ENCODE measurements at regions not wholly inside any gene's neighbourhood (a gene's known extent, or its start where the extent isn't known, plus 50 kb on each side); places are given as distances from the start of the nearest gene placed in this dataset.

DNA sequence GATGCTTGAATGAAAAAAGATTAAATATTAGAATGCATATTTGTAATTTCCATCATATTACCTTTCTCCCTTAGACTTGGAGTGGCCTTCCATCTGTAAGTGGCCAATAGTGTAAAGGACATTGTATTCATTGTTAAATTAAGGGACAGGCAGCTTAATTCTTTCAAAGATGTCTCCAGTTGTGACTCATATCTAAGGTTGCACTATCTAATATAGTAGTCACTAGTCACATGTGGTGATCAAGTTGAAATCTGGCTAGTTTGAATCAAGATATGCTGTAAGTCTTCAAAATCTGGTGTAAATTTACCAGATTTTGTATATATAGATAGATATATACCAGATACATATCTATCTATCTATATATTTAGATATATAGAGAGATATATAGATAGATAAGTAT, 52.4 kb upstream of the AGPS start:
- DNase-seq: no peak
- Histone ChIP-seq H3K4me3 (no peak overlapping the region), H3K27ac (replicated peaks) (no peak overlapping the region), H3K4me1 (no peaks in the 10 kb centered on the region), H3K36me3 (peaks cover 11% of the 10 kb centered on the region), H3K27me3 (ENCODE audit: low read depth) (no peaks in the 10 kb centered on the region), H3K9me3 (replicated peaks) (no peaks in the 10 kb centered on the region)
- TF ChIP-seq, protein P1, sequence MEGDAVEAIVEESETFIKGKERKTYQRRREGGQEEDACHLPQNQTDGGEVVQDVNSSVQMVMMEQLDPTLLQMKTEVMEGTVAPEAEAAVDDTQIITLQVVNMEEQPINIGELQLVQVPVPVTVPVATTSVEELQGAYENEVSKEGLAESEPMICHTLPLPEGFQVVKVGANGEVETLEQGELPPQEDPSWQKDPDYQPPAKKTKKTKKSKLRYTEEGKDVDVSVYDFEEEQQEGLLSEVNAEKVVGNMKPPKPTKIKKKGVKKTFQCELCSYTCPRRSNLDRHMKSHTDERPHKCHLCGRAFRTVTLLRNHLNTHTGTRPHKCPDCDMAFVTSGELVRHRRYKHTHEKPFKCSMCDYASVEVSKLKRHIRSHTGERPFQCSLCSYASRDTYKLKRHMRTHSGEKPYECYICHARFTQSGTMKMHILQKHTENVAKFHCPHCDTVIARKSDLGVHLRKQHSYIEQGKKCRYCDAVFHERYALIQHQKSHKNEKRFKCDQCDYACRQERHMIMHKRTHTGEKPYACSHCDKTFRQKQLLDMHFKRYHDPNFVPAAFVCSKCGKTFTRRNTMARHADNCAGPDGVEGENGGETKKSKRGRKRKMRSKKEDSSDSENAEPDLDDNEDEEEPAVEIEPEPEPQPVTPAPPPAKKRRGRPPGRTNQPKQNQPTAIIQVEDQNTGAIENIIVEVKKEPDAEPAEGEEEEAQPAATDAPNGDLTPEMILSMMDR (IDR thresholded peaks at IDR 0.05; ENCODE audit: borderline replicate concordance): no peak
- intact Hi-C loops (cut with micrococcal nuclease): no loop called here

DNA sequence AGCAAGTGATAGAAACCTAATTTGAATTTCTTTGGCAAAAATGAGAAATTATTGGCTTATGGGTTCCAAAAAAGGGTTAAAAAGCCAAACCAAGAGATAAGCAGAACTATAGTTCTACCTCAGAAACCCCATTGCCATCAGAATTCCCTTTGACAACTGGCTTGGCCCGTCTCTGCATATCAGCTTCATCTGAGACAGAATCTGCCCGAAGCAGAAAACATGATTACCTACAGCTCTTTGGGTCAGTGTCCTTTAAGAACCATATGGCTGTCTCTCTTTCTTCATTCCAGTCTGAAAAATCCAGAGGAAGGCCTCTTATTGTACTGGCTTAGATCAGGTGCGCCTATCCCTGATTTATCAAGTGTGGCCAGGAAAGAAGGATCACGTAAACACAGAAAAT, 49.8 kb upstream of the AGPS start:
- intact Hi-C loops (cut with micrococcal nuclease): no loop called here
- DNase-seq: no peak
- no peak overlapping the region for H3K4me3 ChIP-seq
- no peaks in the 10 kb centered on the region for H3K9me3 ChIP-seq (replicated peaks)
- H3K27me3 ChIP-seq (ENCODE audit: low read depth): no peaks in the 10 kb centered on the region
- H3K27ac ChIP-seq (replicated peaks): no peak overlapping the region
- TF ChIP-seq, protein P1 (IDR thresholded peaks at IDR 0.05; ENCODE audit: borderline replicate concordance): no peak
- peaks cover 6% of the 10 kb centered on the region for H3K36me3 ChIP-seq
- no peaks in the 10 kb centered on the region for H3K4me1 ChIP-seq

All from left ventricle myocardium inferior (tissue), 1 donor.